IMR-90 (cell line): ENCODE measurements at regions not wholly inside any gene's neighbourhood (a gene's known extent, or its start where the extent isn't known, plus 50 kb on each side); places are given as distances from the start of the nearest gene placed in this dataset.

Experiments
- ATAC-seq: fragments of 200-7000 bp; cut with Tn5 transposase; 2 replicates; pipeline ENCODE4 v1.9.1; 2020; ENCODE audit warnings: low read depth, mild to moderate bottlenecking, moderate library complexity
- BruUV-seq: library from RNA; stranded (reverse); fragments of 400-500 nt; replicated peaks from 2 replicates; lab custom pipeline; 2021; lab: Mats Ljungman, UMichigan
- CTCF ChIA-PET: fragments of 300-600 bp; formaldehyde crosslinking; extraction: SDS; loops from one replicate; lab custom pipeline; 2021; ENCODE audit warnings: antibody characterized with exemption; lab: Yijun Ruan, JAX
- POLR2A ChIA-PET: fragments of 300-600 bp; sonication (Branson Sonifier 250); formaldehyde crosslinking; loops from one replicate; lab custom pipeline; 2022; ENCODE audit warnings: antibody characterized with exemption; ENCODE audit not compliant: unreplicated experiment; lab: Charles Lee
- DNase-seq: peaks from one replicate; pipeline ENCODE4 v3.0.0; 2013
- H2AFZ ChIP-seq: replicated peaks from 2 replicates; pipeline ENCODE3; 2013; ENCODE audit warnings: low read length, mild to moderate bottlenecking; ENCODE audit not compliant: poor library complexity
- H2AK5ac ChIP-seq: 2 replicates; pipeline ENCODE4 v1.6.1; 2013; ENCODE audit warnings: low read depth, low read length, inconsistent platforms
- H2AK9ac ChIP-seq: replicated peaks from 2 replicates; pipeline ENCODE3; 2013; ENCODE audit warnings: mild to moderate bottlenecking, low read depth, low read length, moderate library complexity; ENCODE audit not compliant: poor library complexity
- H2BK120ac ChIP-seq: 2 replicates; pipeline ENCODE4 v1.6.1; 2013; ENCODE audit warnings: low read depth, low read length, inconsistent platforms
- H2BK15ac ChIP-seq: 3 replicates; pipeline ENCODE4 v1.6.1; 2013; ENCODE audit warnings: low read depth, low read length, inconsistent platforms
- H2BK20ac ChIP-seq: 2 replicates; pipeline ENCODE4 v1.6.1; 2013; ENCODE audit warnings: low read depth, mild to moderate bottlenecking, inconsistent platforms, low read length, moderate library complexity
- H2BK5ac ChIP-seq: 2 replicates; pipeline ENCODE4 v1.6.1; 2013; ENCODE audit warnings: mild to moderate bottlenecking, low read depth, low read length, inconsistent platforms; ENCODE audit not compliant: poor library complexity, severe bottlenecking
- H3K14ac ChIP-seq: replicated peaks from 2 replicates; pipeline ENCODE4 v1.6.1; 2013; ENCODE audit warnings: low read depth, low read length, inconsistent platforms
- H3K18ac ChIP-seq: 2 replicates; pipeline ENCODE4 v1.6.1; 2013; ENCODE audit warnings: low read depth, low read length, control low read depth
- H3K23ac ChIP-seq: 2 replicates; pipeline ENCODE4 v1.6.1; 2013; ENCODE audit warnings: low read depth, low read length, inconsistent platforms
- H3K27ac ChIP-seq: 2 replicates; pipeline ENCODE4 v1.5.1; 2013; ENCODE audit warnings: mild to moderate bottlenecking, control low read depth, low read length; ENCODE audit not compliant: insufficient read depth
- H3K27me3 ChIP-seq: 2 replicates; pipeline ENCODE4 v1.6.1; 2013; ENCODE audit warnings: low read length; ENCODE audit not compliant: control insufficient read depth, insufficient read depth
- H3K36me3 ChIP-seq: 2 replicates; pipeline ENCODE4 v1.6.1; 2013; ENCODE audit warnings: low read length, mixed read lengths; ENCODE audit not compliant: control insufficient read depth, insufficient read depth
- H3K4ac ChIP-seq: 2 replicates; pipeline ENCODE4 v1.6.1; 2013; ENCODE audit warnings: low read depth, low read length, inconsistent platforms
- H3K4me1 ChIP-seq: 2 replicates; pipeline ENCODE4 v1.6.1; 2013; ENCODE audit warnings: low read length, mixed read lengths; ENCODE audit not compliant: control insufficient read depth, insufficient read depth
- H3K4me2 ChIP-seq: 2 replicates; pipeline ENCODE4 v1.6.1; 2013; ENCODE audit warnings: low read depth, mild to moderate bottlenecking, control low read depth, low read length, moderate library complexity
- H3K4me3 ChIP-seq: 2 replicates; pipeline ENCODE4 v1.5.1; 2013; ENCODE audit warnings: low read depth, mild to moderate bottlenecking, control low read depth, low read length, moderate library complexity; ENCODE audit not compliant: insufficient read depth
- H3K56ac ChIP-seq: 2 replicates; pipeline ENCODE4 v1.6.1; 2013; ENCODE audit warnings: low read length, inconsistent platforms; ENCODE audit not compliant: insufficient read depth; ENCODE audit errors: extremely low read depth
- H3K79me1 ChIP-seq, 2 experiments: 2 replicates each; pipeline ENCODE4 v1.6.1; 2013; ENCODE audit warnings: low read length in 2 of 2, inconsistent platforms in 1 of 2, low read depth in 1 of 2
- H3K9ac ChIP-seq: 2 replicates; pipeline ENCODE4 v1.6.1; 2013; ENCODE audit warnings: low read depth, low read length, control low read depth
- H3K9me1 ChIP-seq: 2 replicates; pipeline ENCODE4 v1.6.1; 2013; ENCODE audit warnings: low read length, inconsistent platforms; ENCODE audit not compliant: insufficient read depth
- H3K9me3 ChIP-seq: 2 replicates; pipeline ENCODE4 v1.6.1; 2013; ENCODE audit warnings: low read length; ENCODE audit not compliant: control insufficient read depth, insufficient read depth
- H4K20me1 ChIP-seq: 2 replicates; pipeline ENCODE4 v1.6.1; 2013; ENCODE audit warnings: low read length, inconsistent platforms; ENCODE audit not compliant: insufficient read depth
- H4K5ac ChIP-seq: 2 replicates; pipeline ENCODE4 v1.6.1; 2013; ENCODE audit warnings: mild to moderate bottlenecking, low read depth, low read length, control low read depth
- H4K8ac ChIP-seq, 2 experiments: 2 replicates each; pipeline ENCODE4 v1.6.1; 2013; ENCODE audit warnings: low read depth in 2 of 2, low read length in 2 of 2, control low read depth in 1 of 2, inconsistent platforms in 1 of 2
- H4K91ac ChIP-seq: 2 replicates; pipeline ENCODE4 v1.6.1; 2013; ENCODE audit warnings: low read depth, low read length, inconsistent platforms; ENCODE audit not compliant: insufficient read depth
- BHLHE40 ChIP-seq: fragments of 150-350 bp; IDR thresholded peaks from 2 replicates; pipeline ENCODE4 v1.6.1; 2016; ENCODE audit warnings: mild to moderate bottlenecking, low read depth, low read length
- CEBPB ChIP-seq: IDR thresholded peaks from 2 replicates; pipeline ENCODE4 v1.6.1; 2012; ENCODE audit warnings: low read depth, low read length, improper control_type of control experiment
- CHD1 ChIP-seq: IDR thresholded peaks from 2 replicates; pipeline ENCODE4 v1.6.1; 2012; ENCODE audit warnings: low read depth, low read length, improper control_type of control experiment
- CTCF ChIP-seq: conservative IDR thresholded peaks from 2 replicates; pipeline ENCODE4 v1.5.1; 2012; ENCODE audit warnings: mild to moderate bottlenecking, low read depth, low read length, improper control_type of control experiment
- MXI1 ChIP-seq: IDR thresholded peaks from 2 replicates; pipeline ENCODE4 v1.6.1; 2012; ENCODE audit warnings: low read depth, mild to moderate bottlenecking, low read length, moderate library complexity, borderline replicate concordance
- NFE2L2 ChIP-seq: fragments of 150-350 bp; IDR thresholded peaks from 2 replicates; pipeline ENCODE4 v1.6.1; 2016; ENCODE audit warnings: low read depth, mild to moderate bottlenecking, low read length
- POLR2A ChIP-seq: IDR thresholded peaks from 2 replicates; pipeline ENCODE4 v1.6.1; 2012; ENCODE audit warnings: mild to moderate bottlenecking, low read depth, low read length
- RAD21 ChIP-seq: IDR thresholded peaks from 2 replicates; pipeline ENCODE4 v1.6.1; 2012; ENCODE audit warnings: low read length, improper control_type of control experiment
- RCOR1 ChIP-seq: IDR thresholded peaks from 2 replicates; pipeline ENCODE4 v1.6.1; 2012; ENCODE audit warnings: mild to moderate bottlenecking, low read length, improper control_type of control experiment; ENCODE audit not compliant: insufficient replicate concordance
- SMC3 ChIP-seq: fragments of 150-350 bp; IDR thresholded peaks from 2 replicates; pipeline ENCODE4 v1.6.1; 2016; ENCODE audit warnings: low read depth, mild to moderate bottlenecking, antibody characterized with exemption, low read length, moderate library complexity
- WGBS, 2 experiments: methylation state at CpG; one replicate each; pipeline versions ENCODE4 v1.1.5 to v1.1.7; 2013; ENCODE audit warnings: missing lambda C conversion rate in 2 of 2; ENCODE audit not compliant: insufficient read length in 1 of 2; ENCODE audit errors: extremely low coverage in 2 of 2; 5-methylcytosine and 5-hydroxymethylcytosine counted together
- dilution Hi-C: fragments of 300-500 bp; cut with HindIII; formaldehyde crosslinking; loops from one replicate; pipeline ENCODE4 v1.14.3; 2018; ENCODE audit warnings: low sequenced_read_pairs; ENCODE audit not compliant: unreplicated experiment
- in situ Hi-C: fragments of 300-500 bp; cut with MboI; formaldehyde crosslinking; loops from 3 replicates; pipeline ENCODE4 v1.14.3; 2019; ENCODE audit warnings: low sequenced_read_pairs, inconsistent platforms, mixed read lengths
- intact Hi-C: fragments of 100-400 bp; cut with micrococcal nuclease; formaldehyde crosslinking; loops from 2 replicates; pipeline ENCODE4 v1.10.0; 2022
- TF ChIP-seq, protein P1 (sequence below): fragments of 150-350 bp; IDR thresholded peaks from 2 replicates; pipeline ENCODE4 v1.6.1; 2016; ENCODE audit warnings: low read depth, mild to moderate bottlenecking, low read length, moderate library complexity, borderline replicate concordance

- H3K14ac ChIP-seq: no peak overlapping the region
- H2BK20ac ChIP-seq: no peak overlapping the region
- ChIA-PET CTCF (no interaction called here), POLR2A (no interaction called here)
- no peak overlapping the region for H4K8ac ChIP-seq
- H3K27me3 ChIP-seq: no peaks in the 10 kb centered on the region
- ATAC-seq (no peak), DNase-seq (no peak)
- H3K9ac ChIP-seq: no peak overlapping the region
- H3K4ac ChIP-seq: no peak overlapping the region
- no peak overlapping the region for H3K18ac ChIP-seq
- dilution Hi-C loops (no loop called here), in situ Hi-C loops (no loop called here), intact Hi-C loops (no loop called here)
- no peaks in the 10 kb centered on the region for H3K9me1 ChIP-seq
- no peaks in the 10 kb centered on the region for H3K9me3 ChIP-seq
- H2AK5ac ChIP-seq: no peak overlapping the region
- H3K23ac ChIP-seq: no peak overlapping the region
- no peaks in the 10 kb centered on the region for H3K36me3 ChIP-seq
- H2AK9ac ChIP-seq: no peak overlapping the region
- H2BK120ac ChIP-seq: no peak overlapping the region
- WGBS, 2 experiments: 100% methylated on average over 1 of the region's 12 CpGs; no CpG with 5 or more reads in 1 of the 2 experiments
- H3K79me1 ChIP-seq: no peaks in the 10 kb centered on the region
- no peaks in the 10 kb centered on the region for H3K4me1 ChIP-seq
- H4K20me1 ChIP-seq: no peaks in the 10 kb centered on the region
- no peak overlapping the region for H2BK15ac ChIP-seq
- no peak overlapping the region for H3K56ac ChIP-seq
- H3K4me3 ChIP-seq: no peak overlapping the region
- no peak for TF ChIP-seq CTCF
- TF ChIP-seq POLR2A: no peak
- TF ChIP-seq CEBPB: no peak
- TF ChIP-seq RCOR1: no peak
- no peak for TF ChIP-seq MXI1
- TF ChIP-seq SMC3: no peak
- TF ChIP-seq, protein P1, sequence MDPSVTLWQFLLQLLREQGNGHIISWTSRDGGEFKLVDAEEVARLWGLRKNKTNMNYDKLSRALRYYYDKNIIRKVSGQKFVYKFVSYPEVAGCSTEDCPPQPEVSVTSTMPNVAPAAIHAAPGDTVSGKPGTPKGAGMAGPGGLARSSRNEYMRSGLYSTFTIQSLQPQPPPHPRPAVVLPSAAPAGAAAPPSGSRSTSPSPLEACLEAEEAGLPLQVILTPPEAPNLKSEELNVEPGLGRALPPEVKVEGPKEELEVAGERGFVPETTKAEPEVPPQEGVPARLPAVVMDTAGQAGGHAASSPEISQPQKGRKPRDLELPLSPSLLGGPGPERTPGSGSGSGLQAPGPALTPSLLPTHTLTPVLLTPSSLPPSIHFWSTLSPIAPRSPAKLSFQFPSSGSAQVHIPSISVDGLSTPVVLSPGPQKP: no peak
- no peak for TF ChIP-seq NFE2L2
- no peak for TF ChIP-seq RAD21
- TF ChIP-seq CHD1: no peak
- TF ChIP-seq BHLHE40: no peak
- no peak overlapping the region for H4K91ac ChIP-seq
- H2BK5ac ChIP-seq: no peak overlapping the region
- H4K5ac ChIP-seq: no peak overlapping the region
- no TSS peak for BruUV-seq
- H2AFZ ChIP-seq: no peak overlapping the region
- no peak overlapping the region for H3K27ac ChIP-seq
- H3K4me2 ChIP-seq: no peak overlapping the region
These were observed 791.5 kb downstream of the SLC16A7 start for GRCh38 chr12:60387356-60387755.
